Ovary (tissue), 3 donors: ENCODE measurements at regions not wholly inside any gene's neighbourhood (a gene's known extent, or its start where the extent isn't known, plus 50 kb on each side); places are given as distances from the start of the nearest gene placed in this dataset.

ENCODE experiments used
- EP300 ChIP-seq: sonication (generic); formaldehyde crosslinking; IDR thresholded peaks from one replicate; pipeline ENCODE4 v1.6.1; 2017; ENCODE audit warnings: antibody characterized with exemption
- TF ChIP-seq, protein P1 (sequence below), 3 donors: fragments of 450-650 bp in 2 of 3; fragments of 200-600 bp in 1 of 3; IDR thresholded peaks; one replicate each; pipeline versions ENCODE4 v1.5.1 to v1.8.0; 2016 to 2022; ENCODE audit warnings: antibody characterized with exemption in 3 of 3, mild to moderate bottlenecking in 1 of 3
- donor health status: DM: no; HTN: no; CAD: no.

DNA sequence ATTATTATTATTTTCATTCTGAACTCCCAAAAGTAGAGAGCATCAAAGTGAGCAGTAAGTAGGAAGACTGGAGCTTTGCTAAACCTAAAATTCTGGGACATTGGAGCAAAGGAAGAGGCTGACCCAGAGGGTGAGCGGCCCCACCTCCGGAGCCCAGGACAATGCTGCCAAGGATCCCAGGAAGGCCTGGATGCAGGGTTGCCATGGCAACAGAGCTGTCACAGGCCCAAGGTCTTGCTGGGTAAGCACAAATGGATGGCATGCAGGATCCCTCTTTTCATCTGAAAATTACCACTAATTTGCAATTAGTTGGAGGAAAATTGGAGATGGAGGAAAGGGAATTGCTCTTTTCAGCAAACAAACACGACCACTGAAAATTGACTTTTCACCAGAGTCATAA lies 457.9 kb upstream of the CDH5 start:
- TF ChIP-seq, protein P1, sequence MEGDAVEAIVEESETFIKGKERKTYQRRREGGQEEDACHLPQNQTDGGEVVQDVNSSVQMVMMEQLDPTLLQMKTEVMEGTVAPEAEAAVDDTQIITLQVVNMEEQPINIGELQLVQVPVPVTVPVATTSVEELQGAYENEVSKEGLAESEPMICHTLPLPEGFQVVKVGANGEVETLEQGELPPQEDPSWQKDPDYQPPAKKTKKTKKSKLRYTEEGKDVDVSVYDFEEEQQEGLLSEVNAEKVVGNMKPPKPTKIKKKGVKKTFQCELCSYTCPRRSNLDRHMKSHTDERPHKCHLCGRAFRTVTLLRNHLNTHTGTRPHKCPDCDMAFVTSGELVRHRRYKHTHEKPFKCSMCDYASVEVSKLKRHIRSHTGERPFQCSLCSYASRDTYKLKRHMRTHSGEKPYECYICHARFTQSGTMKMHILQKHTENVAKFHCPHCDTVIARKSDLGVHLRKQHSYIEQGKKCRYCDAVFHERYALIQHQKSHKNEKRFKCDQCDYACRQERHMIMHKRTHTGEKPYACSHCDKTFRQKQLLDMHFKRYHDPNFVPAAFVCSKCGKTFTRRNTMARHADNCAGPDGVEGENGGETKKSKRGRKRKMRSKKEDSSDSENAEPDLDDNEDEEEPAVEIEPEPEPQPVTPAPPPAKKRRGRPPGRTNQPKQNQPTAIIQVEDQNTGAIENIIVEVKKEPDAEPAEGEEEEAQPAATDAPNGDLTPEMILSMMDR (IDR thresholded peaks at IDR 0.05), result no peak
- no peak for TF ChIP-seq EP300
